Keratinocyte (primary cell): ENCODE measurements at regions not wholly inside any gene's neighbourhood (a gene's known extent, or its start where the extent isn't known, plus 50 kb on each side); places are given as distances from the start of the nearest gene placed in this dataset.

Experiments used
- DNase-seq: peaks from one replicate; pipeline ENCODE4 v3.0.0-alpha.2; 2011; ENCODE audit warnings: low read depth, missing footprints, low spot score
- FAIRE-seq: peaks from 2 replicates; lab custom pipeline; 2011; peaks lifted over from hg19 to GRCh38; lab: Jason Lieb, UNC
- H2AFZ ChIP-seq: 2 replicates; pipeline ENCODE4 v1.6.0; 2012; ENCODE audit warnings: low read length, control low read depth, inconsistent platforms; ENCODE audit not compliant: control insufficient read depth
- H3K27ac ChIP-seq: 2 replicates; pipeline ENCODE4 v1.5.1; 2011; ENCODE audit warnings: low read length; ENCODE audit not compliant: control insufficient read depth, insufficient read depth
- H3K27me3 ChIP-seq: 3 replicates; pipeline ENCODE4 v1.6.0; 2011; ENCODE audit warnings: low read length; ENCODE audit not compliant: control insufficient read depth, insufficient read depth; ENCODE audit errors: extremely low read depth
- H3K36me3 ChIP-seq, 2 experiments: 2 replicates in 1 of 2; 3 replicates in 1 of 2; pipeline ENCODE4 v1.5.1; 2011; ENCODE audit warnings: low read length in 2 of 2, mild to moderate bottlenecking in 1 of 2; ENCODE audit not compliant: control insufficient read depth in 2 of 2, insufficient read depth in 2 of 2; ENCODE audit errors: extremely low read depth in 1 of 2
- H3K4me1 ChIP-seq: 3 replicates; pipeline ENCODE4 v1.5.1; 2011; ENCODE audit warnings: low read length; ENCODE audit not compliant: control insufficient read depth, insufficient read depth; ENCODE audit errors: extremely low read depth
- H3K4me2 ChIP-seq: 3 replicates; pipeline ENCODE4 v1.6.0; 2011; ENCODE audit warnings: low read depth, low read length; ENCODE audit not compliant: control insufficient read depth, insufficient read depth; ENCODE audit errors: extremely low read depth
- H3K4me3 ChIP-seq, 3 experiments: fragments of 200-600 bp in 1 of 3; sonication (generic) in 1 of 3; 2 replicates in 2 of 3; 3 replicates in 1 of 3; pipeline ENCODE4 v1.5.1; 2011 to 2016; ENCODE audit warnings: low read length in 3 of 3, mild to moderate bottlenecking in 3 of 3, control low read depth in 2 of 3, inconsistent platforms in 1 of 3, low read depth in 1 of 3, mixed read lengths in 1 of 3, mixed run types in 1 of 3, moderate library complexity in 1 of 3; ENCODE audit not compliant: control insufficient read depth in 2 of 3, insufficient read depth in 2 of 3; ENCODE audit errors: extremely low read depth in 1 of 3
- H3K79me2 ChIP-seq: 2 replicates; pipeline ENCODE4 v1.6.0; 2012; ENCODE audit warnings: low read length; ENCODE audit not compliant: control insufficient read depth, insufficient read depth
- H3K9ac ChIP-seq: 3 replicates; pipeline ENCODE4 v1.6.0; 2011; ENCODE audit warnings: low read length; ENCODE audit not compliant: control insufficient read depth, insufficient read depth; ENCODE audit errors: extremely low read depth
- H3K9me1 ChIP-seq: 3 replicates; pipeline ENCODE4 v1.6.0; 2011; ENCODE audit warnings: low read length; ENCODE audit not compliant: control insufficient read depth, insufficient read depth; ENCODE audit errors: extremely low read depth
- H3K9me3 ChIP-seq: 2 replicates; pipeline ENCODE4 v1.5.1; 2012; ENCODE audit warnings: low read depth, low read length; ENCODE audit not compliant: control insufficient read depth
- H4K20me1 ChIP-seq: 3 replicates; pipeline ENCODE4 v1.6.0; 2011; ENCODE audit warnings: low read length; ENCODE audit not compliant: control insufficient read depth, insufficient read depth; ENCODE audit errors: extremely low read depth
- CTCF ChIP-seq, 3 experiments: IDR thresholded peaks in 1 of 3; conservative IDR thresholded peaks in 1 of 3; optimal IDR thresholded peaks in 1 of 3; 2 replicates in 2 of 3; 3 replicates in 1 of 3; pipeline versions ENCODE3 to v1.5.1; 2011; ENCODE audit warnings: low read length in 3 of 3, mild to moderate bottlenecking in 3 of 3, moderate library complexity in 2 of 3, control low read depth in 1 of 3, inconsistent platforms in 1 of 3; ENCODE audit not compliant: insufficient read depth in 2 of 3; ENCODE audit errors: extremely low read depth in 1 of 3
- EZH2 ChIP-seq: IDR thresholded peaks from one replicate; pipeline ENCODE4 v1.6.1; 2012; ENCODE audit warnings: inconsistent platforms, mild to moderate bottlenecking, low read length, moderate library complexity
- dilution Hi-C: fragments of 300-500 bp; cut with MboI; formaldehyde crosslinking; loops from one replicate; pipeline ENCODE4 v1.7.0; 2020; ENCODE audit warnings: low sequenced_read_pairs; ENCODE audit not compliant: extremely low pct_ligation_motif_present

GRCh38 chr12:127791217-127791616 lies 475.8 kb upstream of the TMEM132C start:
- no peaks in the 10 kb centered on the region for H3K4me1 ChIP-seq

GRCh38 chr12:127797918-127798317 lies 469.1 kb upstream of the TMEM132C start:
- no peak for DNase-seq
- no peak for TF ChIP-seq CTCF (optimal IDR thresholded peaks at IDR 0.05 in 1 of 3, IDR thresholded peaks at IDR 0.05 in 1 of 3, conservative IDR thresholded peaks at IDR 0.05 in 1 of 3; ENCODE audit: extremely low read depth in 1 of 3, insufficient read depth in 2 of 3, low read length in 3 of 3)
- TF ChIP-seq EZH2: no peak
- Histone ChIP-seq H3K4me1 (no peaks in the 10 kb centered on the region), H3K9me1 (no peaks in the 10 kb centered on the region), H3K27me3 (no peaks in the 10 kb centered on the region), H3K4me2 (no peak overlapping the region), H3K9me3 (no peaks in the 10 kb centered on the region), H3K36me3 (no peaks in the 10 kb centered on the region), H4K20me1 (no peaks in the 10 kb centered on the region), H2AFZ (no peak overlapping the region), H3K79me2 (no peaks in the 10 kb centered on the region), H3K9ac (no peak overlapping the region), H3K4me3 (no peak overlapping the region), H3K27ac (no peak overlapping the region)
- no peak for FAIRE-seq
- dilution Hi-C loops: no loop called here

More at GRCh38 chr12:127791217-127791616, 475.8 kb upstream of the TMEM132C start:
- FAIRE-seq: no peak
- Histone ChIP-seq H3K4me3 (no peak overlapping the region), H4K20me1 (no peaks in the 10 kb centered on the region), H3K36me3 (no peaks in the 10 kb centered on the region), H3K4me2 (no peak overlapping the region), H2AFZ (no peak overlapping the region), H3K9me1 (no peaks in the 10 kb centered on the region), H3K27ac (no peak overlapping the region), H3K9me3 (peaks cover 2% of the 10 kb centered on the region), H3K79me2 (no peaks in the 10 kb centered on the region), H3K27me3 (no peaks in the 10 kb centered on the region), H3K9ac (no peak overlapping the region)
- no peak for DNase-seq
- dilution Hi-C loops: no loop called here
- TF ChIP-seq EZH2 (no peak), CTCF (optimal IDR thresholded peaks at IDR 0.05 in 1 of 3, IDR thresholded peaks at IDR 0.05 in 1 of 3, conservative IDR thresholded peaks at IDR 0.05 in 1 of 3; ENCODE audit: extremely low read depth in 1 of 3, insufficient read depth in 2 of 3, low read length in 3 of 3) (no peak)
